Erythroblast (primary cell): ENCODE measurements at regions not wholly inside any gene's neighbourhood (a gene's known extent, or its start where the extent isn't known, plus 50 kb on each side); places are given as distances from the start of the nearest gene placed in this dataset.

Source experiments
- GATA1 ChIP-seq: IDR thresholded peaks from 2 replicates; pipeline ENCODE4 v1.6.1; 2011; ENCODE audit warnings: low read depth, mild to moderate bottlenecking, control low read depth, low read length, moderate library complexity
- POLR2A ChIP-seq: IDR thresholded peaks from 2 replicates; pipeline ENCODE4 v1.6.1; 2011; ENCODE audit warnings: mild to moderate bottlenecking, low read length

DNA sequence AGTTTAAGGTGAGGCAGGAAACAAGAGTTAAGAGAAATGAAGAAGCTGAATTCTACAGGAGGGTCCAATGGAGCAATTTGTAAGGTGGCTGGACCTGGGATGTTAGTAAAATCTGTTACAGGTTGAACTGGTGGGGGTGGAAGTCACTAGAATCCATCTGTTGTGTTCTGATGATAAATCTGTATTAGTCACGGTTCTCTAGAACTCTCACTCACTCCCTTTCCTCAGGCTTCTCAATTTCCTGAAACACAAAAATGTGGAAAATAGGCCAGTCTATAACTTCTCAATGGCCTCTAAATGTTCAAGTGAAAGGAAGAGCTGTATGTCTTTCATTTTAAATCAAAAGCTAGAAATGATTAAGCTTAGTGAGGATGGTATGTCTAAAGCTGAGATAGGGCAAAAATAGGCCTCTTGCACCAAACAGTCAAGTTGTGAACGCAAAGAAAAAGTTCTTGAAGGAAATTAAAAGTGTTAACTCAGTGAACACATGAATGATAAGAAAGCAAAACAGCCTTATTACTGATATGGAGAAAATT lies 180.2 kb upstream of the CBLB start:
- TF ChIP-seq POLR2A (no peak), GATA1 (no peak)
